K562 (cell line): ENCODE measurements at regions not wholly inside any gene's neighbourhood (a gene's known extent, or its start where the extent isn't known, plus 50 kb on each side); places are given as distances from the start of the nearest gene placed in this dataset.

Source experiments
- ATAC-seq: fragments of 200-7000 bp; cut with Tn5 transposase; 3 replicates; pipeline ENCODE4 v1.9.1; 2020; ENCODE audit warnings: moderate library complexity
- BruUV-seq: library from RNA; stranded (reverse); fragments of 400-500 nt; replicated peaks from 2 replicates; lab custom pipeline; 2021; lab: Mats Ljungman, UMichigan
- CTCF ChIA-PET: fragments of 300-600 bp; formaldehyde crosslinking; extraction: SDS; loops from one replicate; lab custom pipeline; 2021; ENCODE audit warnings: low intra/inter-chr PET ratio; lab: Yijun Ruan, JAX
- POLR2A ChIA-PET: fragments of 300-600, 350-650 bp; sonication (Branson Sonifier 250); formaldehyde crosslinking; extraction: SDS; loops from one replicate; lab custom pipeline; 2021; ENCODE audit warnings: antibody characterized with exemption, inconsistent platforms; lab: Yijun Ruan, JAX
- DNase-seq, 4 experiments: peaks; one replicate each; pipeline versions ENCODE4 v3.0.0 to v3.0.0-alpha.2; 2011 to 2018; ENCODE audit warnings: low spot score in 3 of 4, mixed read lengths in 3 of 4; ENCODE audit errors: extremely low read depth in 1 of 4
- FAIRE-seq: peaks from 2 replicates; lab custom pipeline; 2011; peaks lifted over from hg19 to GRCh38; lab: Jason Lieb, UNC
- H2AFZ ChIP-seq: 2 replicates; pipeline ENCODE4 v1.6.0; 2011; ENCODE audit warnings: low read depth, low read length, control low read depth, inconsistent platforms
- H3K27ac ChIP-seq: fragments of 200-600 bp; 3 replicates; pipeline ENCODE4 v1.8.0; 2011; ENCODE audit warnings: low read depth, mild to moderate bottlenecking, control low read depth, inconsistent platforms, low read length, moderate library complexity, mixed read lengths; ENCODE audit errors: extremely low read depth
- H3K27me3 ChIP-seq, 2 experiments: fragments of 300-600 bp in 1 of 2; 2 replicates in 1 of 2; 3 replicates in 1 of 2; pipeline versions ENCODE4 v1.6.0 to v1.8.0; 2011; ENCODE audit warnings: inconsistent platforms in 2 of 2, low read length in 2 of 2, mild to moderate bottlenecking in 1 of 2, mixed read lengths in 1 of 2, moderate library complexity in 1 of 2; ENCODE audit not compliant: control insufficient read depth in 2 of 2, insufficient read depth in 2 of 2
- H3K36me3 ChIP-seq: fragments of 300-600 bp; 3 replicates; pipeline ENCODE4 v1.8.0; 2011; ENCODE audit warnings: mild to moderate bottlenecking, low read length, inconsistent platforms; ENCODE audit not compliant: control insufficient read depth, insufficient read depth
- H3K4me1 ChIP-seq, 2 experiments: fragments of 200-600 bp in 1 of 2; replicated peaks in 1 of 2; 2 replicates in 1 of 2; 3 replicates in 1 of 2; pipeline versions ENCODE4 v1.5.1 to v1.8.0; 2011; ENCODE audit warnings: inconsistent platforms in 2 of 2, low read length in 2 of 2, mild to moderate bottlenecking in 1 of 2, mixed read lengths in 1 of 2, moderate library complexity in 1 of 2; ENCODE audit not compliant: control insufficient read depth in 2 of 2, insufficient read depth in 2 of 2
- H3K4me2 ChIP-seq: 2 replicates; pipeline ENCODE4 v1.6.1; 2011; ENCODE audit warnings: low read length, control low read depth, inconsistent platforms, mixed read lengths; ENCODE audit not compliant: insufficient read depth
- H3K4me3 ChIP-seq: fragments of 200-600 bp; sonication (generic), shearing (Covaris generic); 2 replicates; pipeline ENCODE4 v1.5.1; 2016; ENCODE audit warnings: control low read depth, inconsistent platforms
- H3K79me2 ChIP-seq: fragments of 200-600 bp; 3 replicates; pipeline ENCODE4 v1.8.0; 2011; ENCODE audit warnings: low read length, inconsistent platforms; ENCODE audit not compliant: control insufficient read depth, insufficient read depth
- H3K9ac ChIP-seq, 2 experiments: 2 replicates each; pipeline versions ENCODE4 v1.6.0 to v1.6.1; 2011; ENCODE audit warnings: low read depth in 2 of 2, low read length in 2 of 2, control low read depth in 1 of 2, inconsistent platforms in 1 of 2, mild to moderate bottlenecking in 1 of 2, mixed read lengths in 1 of 2; ENCODE audit not compliant: insufficient read depth in 1 of 2
- H3K9me1 ChIP-seq: one replicate; pipeline ENCODE4 v1.6.0; 2011; ENCODE audit warnings: inconsistent platforms, mild to moderate bottlenecking, low read length, moderate library complexity; ENCODE audit not compliant: control insufficient read depth, insufficient read depth
- H3K9me3 ChIP-seq: replicated peaks from 2 replicates; pipeline ENCODE4 v1.5.1; 2011; ENCODE audit warnings: low read depth, low read length, inconsistent platforms; ENCODE audit not compliant: control insufficient read depth, insufficient read depth
- H4K20me1 ChIP-seq: replicated peaks from 2 replicates; pipeline ENCODE4 v1.6.1; 2011; ENCODE audit warnings: low read length, inconsistent platforms, mixed read lengths; ENCODE audit not compliant: control insufficient read depth, insufficient read depth
- ATF6 ChIP-seq: sonication (generic); formaldehyde crosslinking; IDR thresholded peaks from 2 replicates; pipeline ENCODE4 v1.4.0; 2020; ENCODE audit warnings: mild to moderate bottlenecking, missing genetic modification reagents
- ERF ChIP-seq: fragments of 450-650 bp; formaldehyde crosslinking; IDR thresholded peaks from 2 replicates; pipeline ENCODE4 v1.4.0; 2020; ENCODE audit warnings: mild to moderate bottlenecking, mixed read lengths
- HEY1 ChIP-seq: fragments of 250-450 bp; sonication (Bioruptor Pico); IDR thresholded peaks from 2 replicates; pipeline ENCODE4 v1.5.0; 2020; ENCODE audit warnings: mild to moderate bottlenecking, moderate library complexity, borderline replicate concordance
- HMG20B ChIP-seq: fragments of 250-450 bp; sonication (Bioruptor Pico); IDR thresholded peaks from 2 replicates; pipeline ENCODE4 v1.5.0; 2021; ENCODE audit warnings: mild to moderate bottlenecking
- KDM4B ChIP-seq, 2 experiments: fragments of 450-650 bp in 1 of 2; sonication (generic) in 1 of 2; IDR thresholded peaks; 2 replicates each; pipeline ENCODE4 v1.6.1; 2016 to 2017; ENCODE audit warnings: borderline replicate concordance in 2 of 2, antibody characterized with exemption in 1 of 2, low read depth in 1 of 2, mild to moderate bottlenecking in 1 of 2
- MCM3 ChIP-seq: fragments of 450-650 bp; IDR thresholded peaks from 2 replicates; pipeline ENCODE4 v1.6.1; 2016
- STAT6 ChIP-seq: sonication (generic); formaldehyde crosslinking; IDR thresholded peaks from 2 replicates; pipeline ENCODE4 v1.8.1; 2023; ENCODE audit warnings: mild to moderate bottlenecking, missing genetic modification reagents
- XRCC4 ChIP-seq: IDR thresholded peaks from one replicate; pipeline ENCODE4 v1.6.1; 2011; ENCODE audit not compliant: insufficient read depth, insufficient read length; ENCODE audit errors: extremely low read depth
- ZBED1 ChIP-seq: IDR thresholded peaks from 2 replicates; pipeline ENCODE4 v1.6.1; 2014
- ZNF318 ChIP-seq, 2 experiments: fragments of 450-650 bp; IDR thresholded peaks; 2 replicates each; pipeline ENCODE4 v1.6.1; 2016; ENCODE audit warnings: mild to moderate bottlenecking in 2 of 2, borderline replicate concordance in 1 of 2, low read depth in 1 of 2, moderate library complexity in 1 of 2
- WGBS: fragments of 100-300 bp; shearing (Covaris generic); methylation state at CpG from one replicate; pipeline ENCODE4 v1.1.6; 2016; ENCODE audit warnings: low coverage, mixed read lengths; ENCODE audit not compliant: insufficient coverage; ENCODE audit errors: missing lambda C conversion rate; 5-methylcytosine and 5-hydroxymethylcytosine counted together
- in situ Hi-C: fragments of 300-500 bp; cut with MboI; formaldehyde crosslinking; loops from 4 replicates; pipeline ENCODE4 v1.15.0; 2018; ENCODE audit warnings: inconsistent platforms, mixed read lengths
- intact Hi-C: fragments of 100-400 bp; cut with micrococcal nuclease; formaldehyde crosslinking; loops from 2 replicates; pipeline ENCODE4 v1.14.2; 2022

GRCh38 chr11:36730761-36731160 is 132.7 kb upstream of the RAG2 start:
- Histone ChIP-seq H2AFZ (no peak overlapping the region), H3K4me1 (no peaks in the 10 kb centered on the region), H3K4me2 (no peak overlapping the region), H3K79me2 (no peaks in the 10 kb centered on the region), H3K36me3 (no peaks in the 10 kb centered on the region), H4K20me1 (no peaks in the 10 kb centered on the region), H3K9ac (no peak overlapping the region; a peak in 1 of 4 replicates), H3K27ac (no peak overlapping the region), H3K9me3 (no peaks in the 10 kb centered on the region), H3K9me1 (no peaks in the 10 kb centered on the region), H3K4me3 (no peak overlapping the region), H3K27me3 (no peaks in the 10 kb centered on the region)
- BruUV-seq, result no TSS peak
- ATAC-seq (no peak), FAIRE-seq (no peak), DNase-seq (no peak)
- intact Hi-C loops (no loop called here), in situ Hi-C loops (no loop called here)
- POLR2A ChIA-PET, result interaction anchor here (1.4 kb wide), 1 partner anchor 8 kb away, joined by 5 read pairs; no protein-coding TSS in a partner anchor
- 0% methylated on average over 2 of the region's 2 CpGs for WGBS
- TF ChIP-seq HMG20B (CRISPR knock-in tag) (no peak), STAT6 (CRISPR knock-in tag) (no peak), ZNF318 (IDR thresholded peaks at IDR 0.05; ENCODE audit: borderline replicate concordance in 1 of 2, low read depth in 1 of 2) (no peak), XRCC4 (no peak), ZBED1 (no peak), ATF6 (no peak), KDM4B (IDR thresholded peaks at IDR 0.05; ENCODE audit: borderline replicate concordance in 2 of 2, low read depth in 1 of 2) (no peak), ERF (CRISPR knock-in tag) (no peak), MCM3 (no peak), HEY1 (CRISPR knock-in tag) (no peak)
- CTCF ChIA-PET, result no interaction called here
